Cardiac septum (tissue), 1 donor: ENCODE measurements at regions not wholly inside any gene's neighbourhood (a gene's known extent, or its start where the extent isn't known, plus 50 kb on each side); places are given as distances from the start of the nearest gene placed in this dataset.

Experiments
- DNase-seq: peaks from one replicate; pipeline ENCODE4 v3.0.0-alpha.2; 2020; ENCODE audit warnings: low spot score
- intact Hi-C: fragments of 100-400 bp; cut with DNase I; formaldehyde crosslinking; loops from one replicate; pipeline ENCODE4 v1.14.0; 2022
- donor health status: DM: no; HTN: no; CAD: no.

DNA sequence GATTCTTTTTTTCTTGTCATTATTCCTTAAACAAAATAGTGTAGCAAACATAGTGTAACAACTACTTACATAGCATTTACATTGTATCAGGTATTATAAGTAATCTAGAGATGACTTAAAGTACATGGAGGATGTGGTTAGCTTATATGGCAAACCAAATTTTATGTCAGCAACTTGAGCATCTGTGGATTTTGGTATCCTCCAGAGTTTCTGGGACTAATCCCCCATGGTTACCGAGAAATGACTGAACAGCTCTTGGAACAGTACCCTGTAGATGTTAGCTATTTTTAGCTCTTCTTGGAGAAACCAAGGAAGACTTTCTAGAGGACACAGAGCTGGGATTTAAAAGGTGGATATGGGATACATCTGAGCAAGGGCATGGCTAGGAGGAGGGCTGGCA, 157.6 kb upstream of the KLF4 start:
- intact Hi-C loops: no loop called here
- no peak for DNase-seq

DNA sequence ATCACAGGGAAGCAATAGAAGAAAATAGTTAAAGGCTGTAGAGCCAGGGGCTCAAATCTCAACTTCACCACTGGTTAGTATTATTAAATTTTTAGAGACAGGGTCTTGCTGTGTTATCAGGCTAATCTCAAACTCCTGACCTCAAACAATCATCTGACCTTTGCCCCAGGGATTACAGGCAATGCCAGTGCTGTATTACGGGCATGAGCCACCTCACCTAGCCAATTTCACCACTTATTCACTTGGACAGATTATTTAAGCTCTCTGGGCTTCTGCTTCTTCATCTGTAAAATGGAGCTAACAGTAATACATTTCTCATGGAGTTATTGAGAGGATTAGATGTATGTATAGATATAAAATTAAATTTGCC, 155.9 kb upstream of the KLF4 start:
- intact Hi-C loops: no loop called here
- DNase-seq: no peak

DNA sequence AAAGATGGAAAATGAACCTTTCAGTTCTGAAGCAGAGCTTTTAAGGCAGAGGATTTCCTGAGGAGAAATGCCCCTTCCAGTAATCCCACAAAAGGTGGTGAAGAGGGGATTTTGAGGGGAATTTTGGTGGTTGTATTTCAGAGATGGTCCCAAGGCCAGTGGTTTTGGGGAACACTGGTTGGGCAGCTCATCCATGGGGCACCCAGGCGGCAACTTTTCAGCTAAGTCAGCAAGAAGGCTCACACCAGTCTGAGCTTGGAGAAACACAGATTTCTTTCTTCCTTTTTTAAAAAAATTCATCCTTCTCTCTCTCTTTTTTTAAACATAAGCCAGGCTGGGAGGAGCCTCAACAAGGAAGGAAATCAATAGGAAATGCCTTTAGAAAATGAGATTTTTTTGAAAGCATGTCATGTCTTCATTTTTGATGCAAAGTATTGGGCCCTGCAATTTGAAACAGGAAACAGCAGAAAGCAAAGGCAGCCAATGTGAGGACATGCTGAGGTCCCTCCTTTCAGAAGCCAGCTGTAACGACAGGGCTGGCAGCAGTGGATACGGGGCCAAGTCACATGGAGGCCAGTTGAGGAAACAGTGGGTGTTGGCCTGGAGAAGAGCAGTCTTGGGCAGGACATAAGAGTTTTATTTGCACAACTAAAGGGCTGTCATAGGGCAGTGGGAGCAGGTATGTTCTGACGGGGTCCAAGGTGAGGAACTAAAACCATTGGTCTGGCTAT, 155.3 kb upstream of the KLF4 start:
- no peak for DNase-seq
- intact Hi-C loops: no loop called here

DNA sequence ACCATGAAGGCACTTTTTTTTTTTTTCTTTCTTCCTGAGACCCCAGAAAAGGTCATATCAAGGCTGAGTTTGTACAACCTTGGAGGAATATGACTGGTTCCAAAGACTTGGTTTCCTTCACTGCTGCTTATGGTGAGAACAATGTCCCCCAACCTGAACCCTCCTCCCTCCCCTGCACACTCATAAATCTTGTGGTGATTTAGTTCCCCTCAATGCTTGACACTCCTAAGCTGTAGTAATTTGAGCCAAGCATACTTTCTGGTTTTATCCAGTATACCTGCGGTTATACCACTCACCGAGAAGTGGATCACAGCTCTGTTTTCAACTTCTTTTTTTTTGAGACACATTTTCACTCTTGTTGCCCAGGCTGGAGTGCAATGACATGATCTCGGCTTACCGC, 149.9 kb upstream of the KLF4 start:
- no peak for DNase-seq
- intact Hi-C loops: loop anchor here (5.0 to 10.0 kb wide), 3 partner anchors 37 to 515 kb away; no protein-coding TSS in a partner anchor

DNA sequence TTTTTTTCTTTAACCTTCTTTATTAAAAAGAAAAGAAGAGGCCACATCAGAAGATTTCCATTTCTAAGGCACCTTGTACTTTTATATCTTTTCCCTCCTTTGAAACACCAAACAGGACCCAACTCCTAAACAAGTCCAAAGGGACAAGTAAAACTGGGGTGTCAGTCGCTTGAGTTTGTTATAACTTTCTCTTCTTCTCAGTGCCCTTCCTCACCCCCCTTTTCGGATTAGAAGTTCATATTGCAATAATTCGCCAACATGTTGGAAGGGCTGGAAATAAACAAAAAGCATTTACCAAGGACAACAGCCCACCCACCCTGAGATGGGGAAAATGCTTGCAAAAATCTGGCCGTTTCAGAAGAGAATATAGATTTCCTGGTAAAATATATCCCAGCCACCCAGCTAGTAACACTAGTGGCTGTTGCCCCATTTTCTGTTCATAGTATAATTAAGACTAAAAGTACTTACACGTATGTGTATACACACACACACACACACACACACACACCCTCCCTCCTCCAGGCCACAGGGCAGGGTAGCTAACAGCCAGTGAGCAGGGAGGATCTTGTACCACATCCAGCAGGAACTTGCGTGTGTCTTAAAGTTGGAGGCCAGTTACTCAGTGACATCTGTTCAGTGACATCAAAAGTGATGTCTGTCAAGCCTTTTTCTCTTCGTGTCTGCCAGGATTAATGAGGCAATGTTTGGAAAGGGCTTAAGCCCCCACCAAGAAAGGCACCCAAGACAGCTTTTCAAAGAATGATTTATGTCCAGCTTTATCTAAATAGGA, 149.1 kb upstream of the KLF4 start:
- intact Hi-C loops: loop anchor here (5.0 to 10.0 kb wide), 3 partner anchors 36 to 516 kb away; no protein-coding TSS in a partner anchor
- no peak for DNase-seq

DNA sequence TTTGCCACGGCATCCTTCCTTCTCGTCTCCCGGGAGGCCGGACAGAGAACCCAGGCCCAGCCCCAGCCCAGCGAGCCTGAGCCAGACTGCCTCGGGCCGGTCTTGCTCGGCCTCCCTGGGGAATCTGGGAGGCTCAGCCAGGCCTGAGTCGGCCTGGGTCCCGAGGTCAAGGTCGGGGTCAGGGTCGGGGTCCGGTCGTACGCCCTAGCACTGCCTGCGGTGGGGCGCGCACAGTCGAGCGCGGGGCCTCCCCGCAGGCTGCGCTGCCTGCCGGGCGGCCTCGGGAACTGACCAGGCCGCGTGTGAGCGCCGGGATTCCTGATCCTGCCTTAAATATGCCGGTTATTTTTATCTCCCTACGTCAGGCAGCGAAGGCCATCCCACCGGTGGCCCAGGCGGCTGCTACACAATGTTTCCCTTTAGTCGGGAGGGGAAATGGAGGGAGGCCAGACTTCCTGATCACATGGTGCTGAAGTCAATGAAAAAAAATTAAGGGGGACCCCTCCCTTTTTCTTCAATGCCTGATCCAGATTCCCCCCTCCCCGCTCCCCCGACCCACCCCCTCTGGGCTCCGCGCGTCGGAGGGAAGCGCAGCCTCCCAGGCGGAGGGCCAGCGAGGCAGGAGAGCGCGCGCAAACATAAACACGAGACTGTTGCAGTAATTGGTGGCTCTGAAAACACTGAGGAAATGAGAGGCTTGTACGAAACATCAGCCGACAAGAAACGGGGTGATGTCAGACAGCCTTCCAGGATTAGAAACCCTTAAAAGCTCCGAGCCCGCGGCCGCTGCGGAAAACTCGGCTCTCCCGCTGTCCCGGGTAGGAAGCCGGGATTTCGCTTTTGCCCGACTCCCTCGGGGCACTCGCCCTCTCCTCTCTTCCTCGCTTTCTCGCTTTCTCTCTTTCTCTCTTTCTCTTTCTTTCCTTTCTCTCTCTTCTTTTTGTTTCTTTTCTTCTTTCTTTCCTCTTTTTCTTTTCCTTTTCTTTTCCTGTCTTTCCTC, 148.2 kb upstream of the KLF4 start:
- intact Hi-C loops: loop anchor here (1.0 to 10.0 kb wide), 5 partner anchors 35 to 517 kb away; no protein-coding TSS in a partner anchor
- DNase-seq: peak; percentile 94

DNA sequence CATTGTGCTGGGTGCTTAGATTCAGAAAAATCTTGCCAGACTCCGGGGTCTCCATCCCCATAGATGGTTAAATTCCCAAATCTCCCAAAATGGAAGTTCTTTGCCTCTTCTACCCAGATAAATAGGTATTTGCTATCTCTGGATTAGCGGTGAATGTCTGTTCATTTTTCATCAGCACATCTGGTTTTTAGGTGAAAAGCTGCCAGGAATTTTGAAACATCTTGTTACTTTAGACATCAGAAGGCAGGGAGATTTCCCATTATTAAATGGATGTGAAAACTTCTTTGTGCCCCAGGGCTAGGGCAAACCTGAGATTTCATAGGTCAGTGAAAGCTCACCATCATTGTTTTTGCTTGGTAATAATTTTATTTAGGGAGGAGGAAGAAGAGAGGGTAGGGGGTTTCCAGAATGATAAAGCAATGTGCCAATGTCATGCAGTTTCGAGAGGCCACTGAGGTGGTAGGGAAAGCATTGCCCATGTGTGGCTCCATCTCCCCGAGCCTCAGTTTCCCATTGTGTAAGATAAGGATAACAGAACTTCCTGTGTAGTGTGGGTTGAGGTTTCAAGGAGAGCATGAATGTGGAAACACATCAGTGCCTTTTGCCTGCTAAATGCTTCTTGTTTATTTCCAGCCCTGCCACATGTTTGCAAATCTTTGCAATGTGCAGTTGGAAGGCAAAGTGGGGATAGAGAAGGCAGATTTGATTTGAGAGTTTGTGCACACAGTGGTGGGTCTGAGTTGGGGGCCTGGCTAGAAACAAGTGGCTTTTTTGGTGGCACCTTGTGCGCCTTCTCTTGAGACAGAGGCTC, 147.2 kb upstream of the KLF4 start:
- no peak for DNase-seq
- intact Hi-C loops: loop anchor here (1.0 to 10.0 kb wide), 5 partner anchors 34 to 518 kb away; no protein-coding TSS in a partner anchor

DNA sequence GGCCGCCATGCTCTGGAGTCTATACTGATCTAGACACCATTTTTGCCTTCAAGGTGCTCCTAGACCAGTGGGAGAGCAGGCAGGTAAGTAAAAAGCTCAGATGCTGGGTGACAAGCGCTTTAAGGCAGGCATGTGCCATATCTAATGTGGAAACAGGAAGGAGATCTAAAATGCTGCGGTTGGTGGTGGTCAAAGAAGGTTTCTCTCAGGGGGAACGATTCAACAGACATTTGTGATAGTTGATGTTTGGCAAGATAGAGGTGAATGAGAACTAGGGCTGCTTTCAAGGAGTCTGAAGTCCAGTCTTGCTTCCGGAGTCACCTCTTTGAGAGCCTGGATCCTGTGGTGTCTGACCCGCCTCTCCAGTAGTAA, 146.2 kb upstream of the KLF4 start:
- intact Hi-C loops: loop anchor here (5.0 to 10.0 kb wide), 3 partner anchors 33 to 519 kb away; no protein-coding TSS in a partner anchor

DNA sequence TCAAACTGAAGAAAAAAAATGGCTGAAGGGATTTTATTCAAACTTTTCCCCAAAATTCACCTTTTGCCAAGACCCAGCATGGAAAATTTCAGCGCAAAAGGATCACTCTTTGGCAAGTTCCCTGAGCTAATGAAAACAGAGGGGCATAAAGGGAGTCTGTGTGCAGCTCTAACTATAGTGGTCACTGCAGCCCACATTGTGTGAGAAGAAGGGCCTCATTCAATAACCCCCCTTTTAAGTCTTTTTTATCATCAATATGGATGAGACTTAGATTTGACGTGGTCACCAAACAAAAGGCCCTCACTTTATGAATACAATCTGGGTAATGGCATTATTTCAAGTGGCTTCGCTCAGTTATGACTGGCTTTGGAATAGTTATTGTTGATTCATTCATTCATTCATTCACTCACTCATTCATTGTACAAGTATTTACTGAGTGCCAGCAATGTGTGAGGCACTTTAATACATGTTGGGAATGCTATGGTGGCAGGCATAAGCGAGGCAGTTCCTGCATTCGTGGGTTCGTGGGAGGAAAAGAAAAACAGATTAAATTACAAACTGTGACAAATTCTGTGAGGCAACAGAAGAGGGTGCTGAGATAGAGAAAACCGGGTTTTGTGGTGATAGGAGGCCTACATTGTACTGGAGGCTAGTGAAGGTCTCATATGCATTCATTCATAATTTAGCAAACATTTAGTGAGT, 145.7 kb upstream of the KLF4 start:
- intact Hi-C loops: loop anchor here (5.0 to 10.0 kb wide), 3 partner anchors 33 to 520 kb away; no protein-coding TSS in a partner anchor
- DNase-seq: no peak

More for the DNA sequence above, 146.2 kb upstream of the KLF4 start:
- no peak for DNase-seq

DNA sequence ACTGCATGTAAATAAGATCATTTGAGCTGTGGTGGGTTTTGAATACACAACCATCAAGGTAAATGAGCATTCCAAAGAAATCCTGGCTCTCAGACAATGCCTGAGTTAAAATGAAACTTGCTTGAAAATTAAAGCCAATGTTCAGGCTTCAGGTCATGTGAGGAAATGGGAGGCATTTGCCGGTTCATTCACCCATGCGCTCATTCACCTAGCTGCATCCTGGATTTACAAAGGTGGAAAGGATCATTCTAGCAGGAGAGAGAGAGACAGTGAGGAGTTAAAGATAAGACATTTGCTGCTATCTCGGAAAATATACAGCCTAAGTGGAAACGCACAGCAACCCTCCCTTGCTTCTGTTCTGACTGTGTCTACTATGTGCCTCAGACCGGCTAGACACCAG, 143.8 kb upstream of the KLF4 start:
- no peak for DNase-seq
- intact Hi-C loops: loop anchor here (10.0 kb wide), 1 partner anchor 521 kb away; no protein-coding TSS in a partner anchor

DNA sequence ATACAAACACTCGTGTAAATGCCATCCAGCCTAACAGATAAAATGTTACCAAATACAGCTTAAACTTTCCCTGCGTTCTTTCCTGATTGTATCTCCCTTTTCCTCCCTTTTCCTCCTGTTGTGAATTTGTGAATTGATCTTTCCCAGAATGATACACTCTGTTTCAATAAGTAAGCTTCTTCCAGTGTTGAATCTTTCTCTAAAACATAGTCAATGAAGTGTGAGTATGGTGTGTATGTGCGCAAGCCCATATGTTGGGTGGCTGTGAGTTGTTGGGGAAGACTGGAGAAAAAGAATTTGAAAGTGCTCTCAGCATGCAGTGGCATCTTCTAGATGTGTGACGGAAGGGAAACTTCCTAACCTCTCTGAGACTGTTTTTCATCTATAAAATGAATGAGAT, 143.1 kb upstream of the KLF4 start:
- no peak for DNase-seq
- intact Hi-C loops: loop anchor here (10.0 kb wide), 1 partner anchor 522 kb away; no protein-coding TSS in a partner anchor

DNA sequence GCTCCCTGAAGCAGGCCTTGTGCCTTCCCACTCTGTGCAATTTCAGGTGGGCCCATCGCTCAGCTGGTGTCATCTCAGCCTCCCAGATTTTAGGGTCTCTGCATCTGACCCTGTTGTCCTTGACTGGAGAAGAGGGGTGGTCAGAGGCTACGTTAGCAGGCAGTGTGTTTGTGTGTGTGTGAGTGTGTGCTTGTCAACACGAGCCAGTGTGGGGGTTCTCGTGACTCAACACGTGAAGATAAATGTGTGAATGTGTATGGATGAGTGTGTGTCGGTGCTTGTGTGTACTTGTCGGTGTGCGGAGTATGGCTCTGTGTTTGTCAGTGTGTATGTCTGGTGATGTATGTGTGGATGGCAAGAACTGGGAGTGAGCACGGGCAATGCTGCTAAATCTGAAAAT, 142.6 kb upstream of the KLF4 start:
- intact Hi-C loops: loop anchor here (10.0 kb wide), 1 partner anchor 523 kb away; no protein-coding TSS in a partner anchor
- DNase-seq: no peak

DNA sequence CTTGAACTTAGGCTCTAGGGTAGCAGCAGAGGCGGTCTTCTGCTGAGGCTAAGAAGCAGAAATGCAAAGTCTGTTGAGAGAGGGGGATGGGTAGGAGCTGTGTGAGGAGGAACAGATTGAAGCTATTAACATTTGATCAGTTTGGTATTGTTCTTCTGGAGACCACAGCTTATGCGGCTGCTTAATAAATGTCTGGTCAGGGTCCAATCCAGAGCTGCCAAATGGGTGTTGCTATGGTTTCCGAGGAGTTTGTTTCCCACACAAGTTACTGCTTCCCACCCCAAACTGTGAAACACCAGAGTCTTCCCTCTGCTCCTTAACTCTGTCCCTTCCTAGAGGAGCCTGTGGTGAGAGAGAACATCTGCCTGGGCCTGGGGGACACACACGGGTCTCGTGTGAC, 142.2 kb upstream of the KLF4 start:
- intact Hi-C loops: loop anchor here (10.0 kb wide), 1 partner anchor 523 kb away; no protein-coding TSS in a partner anchor
- no peak for DNase-seq

DNA sequence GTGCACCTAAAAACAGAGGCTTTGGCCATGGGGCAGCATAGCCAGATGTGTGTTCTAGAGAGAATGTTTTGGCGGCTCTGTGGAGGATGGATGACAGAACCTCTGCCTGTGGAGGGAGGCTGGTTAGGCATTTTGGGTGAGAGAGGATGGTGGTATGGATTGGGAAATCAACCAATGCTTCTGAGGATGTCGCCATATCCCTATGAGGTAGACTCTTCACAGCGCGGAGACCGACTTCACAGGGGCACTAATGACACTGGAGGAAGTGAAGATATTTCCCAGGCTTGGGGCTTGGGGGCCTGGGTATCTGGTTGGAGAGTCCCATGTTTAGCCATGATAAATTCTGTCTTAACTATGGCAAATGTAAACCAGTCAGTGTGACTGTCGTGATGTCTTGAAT, 140.6 kb upstream of the KLF4 start:
- intact Hi-C loops: loop anchor here (10.0 kb wide), 1 partner anchor 525 kb away; no protein-coding TSS in a partner anchor
- no peak for DNase-seq

DNA sequence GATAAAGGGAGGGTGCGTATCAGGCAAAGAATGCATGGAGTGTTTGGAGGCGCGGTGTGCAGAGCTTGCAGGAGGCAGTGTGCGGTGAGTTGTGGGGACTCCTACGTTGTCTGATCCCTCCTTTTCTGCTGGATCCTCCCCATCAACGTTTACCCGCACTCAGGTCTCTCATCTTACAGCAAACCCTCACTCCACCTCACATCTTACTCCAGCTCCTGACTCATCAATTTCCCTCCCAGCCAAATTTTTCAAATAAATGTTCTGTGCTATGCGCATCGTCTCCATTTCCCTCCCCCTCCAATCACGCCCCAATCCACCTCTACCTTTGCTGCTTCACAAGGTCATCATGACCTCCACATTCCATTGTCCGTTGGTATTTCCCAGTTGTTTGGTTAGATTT, 138.9 kb upstream of the KLF4 start:
- intact Hi-C loops: no loop called here
- DNase-seq: no peak

DNA sequence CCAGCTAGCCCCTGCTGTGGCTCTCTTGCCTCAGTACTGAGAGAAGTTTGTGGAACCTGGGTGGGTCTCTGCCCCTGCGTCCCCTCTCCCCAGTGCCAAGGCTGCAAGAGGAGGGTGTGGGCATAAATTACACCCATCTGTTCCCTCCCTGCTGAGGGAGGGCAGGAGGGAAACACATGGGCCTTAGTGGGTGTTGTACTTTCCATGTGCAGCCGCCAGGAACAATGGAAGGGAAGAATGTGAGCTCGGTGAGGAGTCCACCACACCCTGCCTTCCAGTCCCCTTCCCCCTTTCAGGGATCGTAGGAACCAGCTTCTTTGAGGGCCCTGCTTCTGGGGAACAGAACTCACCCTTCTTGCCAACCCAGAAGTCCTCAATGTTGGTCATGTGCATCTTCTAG, 138.2 kb upstream of the KLF4 start:
- no peak for DNase-seq
- intact Hi-C loops: no loop called here

DNA sequence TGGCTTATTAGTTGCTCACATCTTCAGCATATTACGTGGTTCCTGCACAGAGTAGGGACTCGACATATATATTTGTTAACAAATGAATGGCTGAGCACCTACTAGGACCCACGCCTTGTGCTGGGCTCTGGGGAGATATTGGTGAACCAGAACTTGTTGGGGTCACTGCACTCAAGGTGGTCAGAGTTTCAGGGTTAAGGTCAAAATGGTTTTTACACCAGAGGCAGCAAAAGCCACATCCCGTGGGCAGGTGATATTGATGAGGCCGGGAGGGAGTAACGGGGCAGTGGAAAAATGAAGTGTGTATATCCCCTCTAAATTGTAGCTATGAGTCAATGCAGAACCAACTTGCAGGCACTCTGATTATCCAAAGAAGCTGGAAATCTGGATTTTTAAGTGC, 136.5 kb upstream of the KLF4 start:
- DNase-seq: no peak
- intact Hi-C loops: no loop called here
